ENCODE measurements at regions not wholly inside any gene's neighbourhood (a gene's known extent, or its start where the extent isn't known, plus 50 kb on each side); places are given as distances from the start of the nearest gene placed in this dataset.

DNA sequence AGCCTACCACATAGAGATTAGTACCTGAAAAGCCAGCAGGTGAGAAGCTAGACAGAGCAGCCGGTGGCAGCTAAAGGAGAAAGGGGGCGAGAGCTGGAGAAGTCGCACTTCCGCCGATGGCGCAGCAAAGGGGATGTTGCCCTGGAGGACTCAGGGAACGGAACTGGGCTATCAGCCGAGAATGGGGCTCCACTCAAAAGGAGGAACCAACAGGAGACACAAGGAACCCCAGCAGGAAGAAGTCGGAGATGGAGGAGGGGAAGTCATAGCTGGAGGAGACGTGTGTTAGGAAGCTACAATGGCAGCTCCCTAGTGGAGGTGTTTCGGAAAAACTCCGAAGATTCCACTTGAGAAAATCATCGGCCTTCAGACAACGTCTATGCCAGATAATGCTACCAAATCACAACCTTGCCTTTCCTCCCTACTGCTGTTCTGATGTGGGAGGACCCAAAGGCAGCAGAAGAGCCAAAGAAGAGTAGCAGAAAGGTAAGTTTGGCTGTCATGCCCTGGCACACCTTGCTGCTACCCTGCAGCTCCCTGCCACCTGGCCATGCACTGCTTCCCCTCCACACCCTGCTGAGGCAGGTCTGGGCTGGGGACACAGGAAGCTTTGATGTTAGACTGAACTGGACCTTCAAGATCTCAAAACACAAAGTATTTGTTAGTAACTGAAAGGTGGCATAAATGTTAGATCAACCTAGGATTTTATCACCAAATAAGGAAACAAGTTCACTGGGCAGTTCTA, 127.9 kb downstream of the DLEU7 start:
- TF ChIP-seq, protein P1, sequence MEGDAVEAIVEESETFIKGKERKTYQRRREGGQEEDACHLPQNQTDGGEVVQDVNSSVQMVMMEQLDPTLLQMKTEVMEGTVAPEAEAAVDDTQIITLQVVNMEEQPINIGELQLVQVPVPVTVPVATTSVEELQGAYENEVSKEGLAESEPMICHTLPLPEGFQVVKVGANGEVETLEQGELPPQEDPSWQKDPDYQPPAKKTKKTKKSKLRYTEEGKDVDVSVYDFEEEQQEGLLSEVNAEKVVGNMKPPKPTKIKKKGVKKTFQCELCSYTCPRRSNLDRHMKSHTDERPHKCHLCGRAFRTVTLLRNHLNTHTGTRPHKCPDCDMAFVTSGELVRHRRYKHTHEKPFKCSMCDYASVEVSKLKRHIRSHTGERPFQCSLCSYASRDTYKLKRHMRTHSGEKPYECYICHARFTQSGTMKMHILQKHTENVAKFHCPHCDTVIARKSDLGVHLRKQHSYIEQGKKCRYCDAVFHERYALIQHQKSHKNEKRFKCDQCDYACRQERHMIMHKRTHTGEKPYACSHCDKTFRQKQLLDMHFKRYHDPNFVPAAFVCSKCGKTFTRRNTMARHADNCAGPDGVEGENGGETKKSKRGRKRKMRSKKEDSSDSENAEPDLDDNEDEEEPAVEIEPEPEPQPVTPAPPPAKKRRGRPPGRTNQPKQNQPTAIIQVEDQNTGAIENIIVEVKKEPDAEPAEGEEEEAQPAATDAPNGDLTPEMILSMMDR (IDR thresholded peaks at IDR 0.05): no peak
- TF ChIP-seq POLR2A (IDR thresholded peaks at IDR 0.05) (no peak), POLR2AphosphoS5 (IDR thresholded peaks at IDR 0.05) (no peak)

Data from prostate gland (tissue), 2 donors.